HCT116 (cell line): ENCODE measurements at regions not wholly inside any gene's neighbourhood (a gene's known extent, or its start where the extent isn't known, plus 50 kb on each side); places are given as distances from the start of the nearest gene placed in this dataset.

Experiments
- ATAC-seq: fragments of 200-7000 bp; cut with Tn5 transposase; 2 replicates; pipeline ENCODE4 v1.9.1; 2020; ENCODE audit warnings: mild to moderate bottlenecking, moderate library complexity
- BruUV-seq: library from RNA; stranded (reverse); fragments of 400-500 nt; replicated peaks from 2 replicates; lab custom pipeline; 2021; lab: Mats Ljungman, UMichigan
- CTCF ChIA-PET: fragments of 300-600 bp; sonication (Branson Sonifier 250); formaldehyde crosslinking; loops from one replicate; lab custom pipeline; 2021; ENCODE audit warnings: antibody characterized with exemption; lab: Charles Lee
- POLR2A ChIA-PET: fragments of 300-600, 350-600 bp; sonication (Branson Sonifier 250); formaldehyde crosslinking; loops from one replicate; lab custom pipeline; 2021; ENCODE audit warnings: antibody characterized with exemption; lab: Charles Lee
- RAD21 ChIA-PET, 2 experiments: fragments of 300-600 bp; sonication (Branson Sonifier 250); formaldehyde crosslinking; loops; one replicate each; lab custom pipeline; 2023; ENCODE audit warnings: low total read pairs in 2 of 2; ENCODE audit not compliant: uncharacterized antibody in 2 of 2, unreplicated experiment in 2 of 2, low non-redundant PET in 1 of 2; lab: Charles Lee
- DNase-seq: peaks from one replicate; pipeline ENCODE4 v3.0.0-alpha.2; 2010; ENCODE audit warnings: low read depth, low spot score
- H2AFZ ChIP-seq: fragments of 200-600 bp; shearing (Covaris generic), sonication (generic); 2 replicates; pipeline ENCODE4 v1.6.1; 2017; ENCODE audit warnings: low read depth, mixed run types, mixed read lengths, antibody characterized with exemption, low read length; ENCODE audit not compliant: poor library complexity, severe bottlenecking
- H3K27ac ChIP-seq: 2 replicates; pipeline ENCODE4 v1.5.1; 2012; ENCODE audit warnings: low read depth, low read length
- H3K27me3 ChIP-seq: fragments of 200-600 bp; sonication (generic); 2 replicates; pipeline ENCODE4 v1.6.1; 2016; ENCODE audit warnings: mixed run types, low read length, mixed read lengths; ENCODE audit not compliant: insufficient read depth
- H3K36me3 ChIP-seq, 2 experiments: fragments of 200-500 bp in 1 of 2; fragments of 200-600 bp in 1 of 2; sonication (Bioruptor generic) in 1 of 2; sonication (generic) in 1 of 2; 2 replicates each; pipeline versions ENCODE4 v1.5.1 to v1.6.1; 2014 to 2016; ENCODE audit warnings: low read length in 2 of 2, inconsistent platforms in 1 of 2, mixed read lengths in 1 of 2, mixed run types in 1 of 2; ENCODE audit not compliant: insufficient read depth in 2 of 2, control insufficient read depth in 1 of 2
- H3K4me1 ChIP-seq, 2 experiments: fragments of 200-600 bp in 1 of 2; sonication (generic) in 1 of 2; 2 replicates each; pipeline versions ENCODE4 v1.5.1 to v1.6.1; 2012 to 2017; ENCODE audit warnings: low read length in 2 of 2, inconsistent platforms in 1 of 2, mild to moderate bottlenecking in 1 of 2, mixed read lengths in 1 of 2, mixed run types in 1 of 2, moderate library complexity in 1 of 2; ENCODE audit not compliant: insufficient read depth in 2 of 2, control insufficient read depth in 1 of 2
- H3K4me2 ChIP-seq: fragments of 200-600 bp; sonication (generic); 2 replicates; pipeline ENCODE4 v1.6.1; 2017; ENCODE audit warnings: mixed run types, low read length, mixed read lengths
- H3K4me3 ChIP-seq, 2 experiments: fragments of 200-600 bp in 1 of 2; sonication (generic) in 1 of 2; replicated peaks in 1 of 2; 2 replicates each; pipeline ENCODE4 v1.5.1; 2011 to 2016; ENCODE audit warnings: low read length in 2 of 2, control low read depth in 1 of 2, low read depth in 1 of 2, mild to moderate bottlenecking in 1 of 2, mixed read lengths in 1 of 2, mixed run types in 1 of 2
- H3K79me2 ChIP-seq: fragments of 200-600 bp; sonication (generic); 2 replicates; pipeline ENCODE4 v1.6.1; 2017; ENCODE audit warnings: mild to moderate bottlenecking, mixed run types, low read length, moderate library complexity, mixed read lengths; ENCODE audit not compliant: insufficient read depth
- H3K9ac ChIP-seq: fragments of 200-600 bp; sonication (generic); 2 replicates; pipeline ENCODE4 v1.6.1; 2016; ENCODE audit warnings: low read length, mixed read lengths
- H3K9me2 ChIP-seq: fragments of 200-600 bp; sonication (generic), shearing (Covaris generic); 2 replicates; pipeline ENCODE4 v1.6.1; 2017; ENCODE audit warnings: mixed run types, mild to moderate bottlenecking, moderate library complexity; ENCODE audit not compliant: insufficient read depth
- H3K9me3 ChIP-seq, 2 experiments: fragments of 200-500 bp in 1 of 2; fragments of 200-600 bp in 1 of 2; sonication (Bioruptor generic) in 1 of 2; sonication (generic) in 1 of 2; 2 replicates each; pipeline ENCODE4 v1.6.1; 2014 to 2017; ENCODE audit warnings: low read length in 2 of 2, mixed read lengths in 2 of 2, inconsistent platforms in 1 of 2, low read depth in 1 of 2, mild to moderate bottlenecking in 1 of 2, mixed run types in 1 of 2, moderate library complexity in 1 of 2; ENCODE audit not compliant: control insufficient read depth in 1 of 2, insufficient read depth in 1 of 2
- H4K20me1 ChIP-seq: fragments of 200-600 bp; sonication (generic), shearing (Covaris generic); 2 replicates; pipeline ENCODE4 v1.6.1; 2017; ENCODE audit warnings: mixed run types, mild to moderate bottlenecking, moderate library complexity; ENCODE audit not compliant: insufficient read depth
- EGR1 ChIP-seq: IDR thresholded peaks from 2 replicates; pipeline ENCODE4 v1.6.1; 2012; ENCODE audit warnings: low read depth
- ELF1 ChIP-seq: IDR thresholded peaks from 2 replicates; pipeline ENCODE4 v1.6.1; 2012; ENCODE audit warnings: low read depth, borderline replicate concordance
- EZH2 ChIP-seq: fragments of 200-600 bp; sonication (generic); IDR thresholded peaks from 2 replicates; pipeline ENCODE4 v1.6.1; 2017; ENCODE audit warnings: antibody characterized with exemption, mixed run types
- FOSL1 ChIP-seq: IDR thresholded peaks from 2 replicates; pipeline ENCODE4 v1.6.1; 2012; ENCODE audit warnings: low read depth
- JUND ChIP-seq: IDR thresholded peaks from 2 replicates; pipeline ENCODE4 v1.6.1; 2012
- RAD21 ChIP-seq: IDR thresholded peaks from 2 replicates; pipeline ENCODE4 v1.6.1; 2012; ENCODE audit warnings: low read depth, mild to moderate bottlenecking
- SP1 ChIP-seq: IDR thresholded peaks from 2 replicates; pipeline ENCODE4 v1.6.1; 2012; ENCODE audit warnings: low read depth
- SRF ChIP-seq: IDR thresholded peaks from 2 replicates; pipeline ENCODE4 v1.6.1; 2012; ENCODE audit warnings: low read depth
- TCF7L2 ChIP-seq: IDR thresholded peaks from 2 replicates; pipeline ENCODE4 v1.7.0; 2011; ENCODE audit warnings: borderline replicate concordance, inconsistent platforms; ENCODE audit not compliant: insufficient read depth, insufficient read length; ENCODE audit errors: extremely low read depth
- ZBTB33 ChIP-seq: IDR thresholded peaks from 2 replicates; pipeline ENCODE4 v1.6.1; 2011; ENCODE audit warnings: mild to moderate bottlenecking, low read length, moderate library complexity; ENCODE audit not compliant: insufficient replicate concordance; ENCODE audit errors: extremely low read depth
- ZFX ChIP-seq: fragments of 450-650 bp; IDR thresholded peaks from 2 replicates; pipeline ENCODE4 v1.6.1; 2017
- intact Hi-C: fragments of 100-400 bp; cut with micrococcal nuclease; formaldehyde crosslinking; loops from 2 replicates; pipeline ENCODE4 v1.10.0; 2022
- TF ChIP-seq, protein P1 (sequence below): IDR thresholded peaks from 2 replicates; pipeline ENCODE4 v1.6.1; 2012

GRCh38 chrX:26586570-26586969 lies 370.6 kb downstream of the MAGEB5 start:
- no peak for TF ChIP-seq EGR1
- no peak for TF ChIP-seq ELF1
- TF ChIP-seq, protein P1, sequence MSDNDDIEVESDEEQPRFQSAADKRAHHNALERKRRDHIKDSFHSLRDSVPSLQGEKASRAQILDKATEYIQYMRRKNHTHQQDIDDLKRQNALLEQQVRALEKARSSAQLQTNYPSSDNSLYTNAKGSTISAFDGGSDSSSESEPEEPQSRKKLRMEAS: no peak
- TF ChIP-seq SP1: no peak
- no peak for TF ChIP-seq ZBTB33
- TF ChIP-seq SRF: no peak
- no peak for TF ChIP-seq RAD21
- TF ChIP-seq ZFX: no peak
- Histone ChIP-seq H3K9me3 (no peaks in the 10 kb centered on the region), H3K9me2 (no peaks in the 10 kb centered on the region), H3K79me2 (no peaks in the 10 kb centered on the region), H3K4me1 (no peaks in the 10 kb centered on the region), H3K27ac (no peak overlapping the region), H3K27me3 (no peaks in the 10 kb centered on the region), H3K9ac (no peak overlapping the region), H2AFZ (no peak overlapping the region), H3K36me3 (no peaks in the 10 kb centered on the region), H3K4me2 (no peak overlapping the region), H3K4me3 (no peak overlapping the region), H4K20me1 (no peaks in the 10 kb centered on the region)
- ChIA-PET POLR2A (no interaction called here), RAD21 (no interaction called here), CTCF (no interaction called here)
- intact Hi-C loops: no loop called here
- BruUV-seq: no TSS peak
- ATAC-seq (no peak), DNase-seq (no peak)

GRCh38 chrX:26581091-26581490 lies 365.1 kb downstream of the MAGEB5 start:
- intact Hi-C loops: no loop called here
- no TSS peak for BruUV-seq
- Histone ChIP-seq H3K36me3 (no peaks in the 10 kb centered on the region), H3K4me2 (no peak overlapping the region), H3K27me3 (no peaks in the 10 kb centered on the region), H3K9me2 (no peaks in the 10 kb centered on the region), H3K9ac (no peak overlapping the region), H3K9me3 (no peaks in the 10 kb centered on the region), H2AFZ (no peak overlapping the region), H3K4me1 (no peaks in the 10 kb centered on the region), H4K20me1 (no peaks in the 10 kb centered on the region), H3K4me3 (no peak overlapping the region), H3K79me2 (no peaks in the 10 kb centered on the region)
- POLR2A ChIA-PET: no interaction called here
- ATAC-seq: no peak
- RAD21 ChIA-PET: no interaction called here
- no peak for DNase-seq
- CTCF ChIA-PET: no interaction called here
- TF ChIP-seq EZH2 (no peak), TCF7L2 (no peak), FOSL1 (no peak), JUND (no peak)
- TF ChIP-seq, all 23 proteins: peak for 0
- no peak overlapping the region for H3K27ac ChIP-seq
